ENCODE measurements at regions not wholly inside any gene's neighbourhood (a gene's known extent, or its start where the extent isn't known, plus 50 kb on each side); places are given as distances from the start of the nearest gene placed in this dataset.

DNA sequence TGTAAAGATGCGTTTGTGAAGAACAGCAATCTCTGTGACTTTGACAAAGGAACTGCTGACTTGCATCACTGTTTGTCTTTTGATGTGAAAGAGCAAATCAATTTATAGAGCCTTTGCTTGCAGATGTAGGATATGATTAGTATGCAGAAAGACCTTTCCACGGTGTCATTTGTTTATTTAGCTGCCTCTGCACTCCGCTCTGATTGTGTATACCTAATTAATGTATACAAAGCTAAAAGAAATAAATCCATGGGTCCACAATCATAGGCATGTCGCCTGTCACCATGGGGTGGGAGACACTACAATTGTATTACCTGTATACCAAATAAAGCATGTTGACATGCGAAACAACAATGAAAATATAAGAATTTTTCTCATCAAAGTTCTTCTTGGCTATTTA, 410.7 kb downstream of the MZT1 start:
- DNase-seq = no peak

DNA sequence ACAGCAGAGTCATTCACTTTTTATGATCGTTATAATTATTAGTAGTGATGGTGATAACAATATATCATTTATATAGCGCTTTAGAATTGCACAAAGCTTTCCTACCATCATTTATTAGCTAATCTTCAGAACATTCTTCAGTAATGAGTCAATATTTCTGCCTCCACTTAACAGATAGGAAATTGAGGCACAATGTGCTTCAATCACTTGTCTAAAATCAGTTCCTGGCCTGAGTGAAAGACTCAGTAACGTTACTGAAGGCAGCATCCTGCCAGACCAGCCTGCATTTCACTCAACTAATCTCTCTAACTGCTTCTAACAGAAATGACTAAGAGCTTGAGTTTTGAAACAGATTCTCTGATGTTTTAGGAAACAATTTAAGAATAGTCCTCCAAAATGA, 412.1 kb downstream of the MZT1 start:
- DNase-seq = no peak

DNA sequence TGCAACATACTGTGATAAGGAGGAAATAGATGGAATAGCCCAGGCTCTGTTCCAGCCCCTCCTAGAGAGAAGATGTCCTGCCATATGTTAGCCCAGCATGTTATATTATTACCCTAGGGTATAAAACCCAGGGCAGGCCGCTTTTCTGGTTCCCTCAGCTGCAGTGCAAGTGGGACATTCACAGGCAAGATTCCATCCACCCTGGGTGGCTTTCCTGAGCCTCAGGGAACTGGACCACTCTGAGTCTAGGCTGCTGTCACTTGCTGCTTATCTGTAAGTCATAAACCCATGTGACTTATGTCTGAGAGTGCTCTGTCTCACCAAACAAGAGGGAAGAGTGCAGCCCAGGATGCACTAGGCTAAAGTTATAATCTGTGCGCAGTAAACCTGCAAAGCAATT, 413.2 kb downstream of the MZT1 start:
- DNase-seq = no peak

DNA sequence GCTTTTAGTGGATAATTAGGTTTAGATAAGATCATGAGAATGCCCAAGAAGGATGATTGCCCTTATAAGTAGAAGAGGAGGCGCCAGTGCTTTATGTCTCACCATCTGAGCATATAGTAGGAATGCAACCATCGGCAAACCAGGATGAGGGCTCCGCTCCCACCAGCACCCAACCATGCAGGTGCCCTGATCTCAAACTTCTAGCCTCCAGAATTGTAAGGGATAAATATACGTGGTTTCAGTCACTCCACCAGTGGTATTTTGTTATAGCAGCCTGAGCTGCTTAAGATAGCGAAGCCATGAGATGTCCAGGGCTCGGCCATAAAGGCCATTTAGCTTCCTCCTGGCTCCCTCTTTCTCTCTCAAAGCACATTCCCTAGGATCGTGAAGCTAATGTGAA, 413.9 kb downstream of the MZT1 start:
- DNase-seq = no peak

DNA sequence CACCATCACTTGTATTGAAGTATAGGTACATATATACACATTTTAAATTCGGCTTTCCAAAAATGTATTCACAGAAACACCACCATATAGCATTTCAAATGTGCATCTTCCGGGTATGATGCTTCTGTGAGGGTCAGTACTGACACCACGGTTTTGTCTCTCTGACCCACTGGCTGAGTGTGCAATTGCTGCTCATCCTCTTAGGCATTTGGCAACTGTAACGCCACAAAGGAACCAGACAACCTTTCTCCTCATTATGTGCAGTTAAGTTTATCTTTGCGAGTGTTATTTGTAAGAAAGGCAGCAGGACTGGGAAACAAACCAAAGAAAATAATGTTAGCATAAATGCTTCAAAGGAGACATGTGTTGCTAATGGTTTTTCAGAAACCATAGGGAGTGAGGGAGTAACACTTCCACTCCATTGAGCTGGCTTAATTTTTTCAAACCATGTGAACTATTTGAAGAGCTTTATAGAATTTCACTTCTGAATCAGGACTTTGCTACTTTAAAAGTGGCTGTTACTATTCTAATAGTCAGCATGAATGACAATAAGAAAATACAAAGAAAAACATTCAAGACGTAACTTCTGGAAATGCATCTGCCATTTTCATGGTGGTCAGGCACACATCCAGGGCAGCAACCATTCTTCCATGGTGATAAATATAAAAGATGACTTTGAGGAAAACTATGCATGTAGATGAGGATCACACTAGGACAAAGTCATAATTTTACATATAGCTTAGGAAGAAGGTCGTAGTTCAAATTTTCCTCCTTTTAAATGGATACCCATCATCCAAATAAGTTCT, 423.3 kb downstream of the MZT1 start:
- DNase-seq = no peak

DNA sequence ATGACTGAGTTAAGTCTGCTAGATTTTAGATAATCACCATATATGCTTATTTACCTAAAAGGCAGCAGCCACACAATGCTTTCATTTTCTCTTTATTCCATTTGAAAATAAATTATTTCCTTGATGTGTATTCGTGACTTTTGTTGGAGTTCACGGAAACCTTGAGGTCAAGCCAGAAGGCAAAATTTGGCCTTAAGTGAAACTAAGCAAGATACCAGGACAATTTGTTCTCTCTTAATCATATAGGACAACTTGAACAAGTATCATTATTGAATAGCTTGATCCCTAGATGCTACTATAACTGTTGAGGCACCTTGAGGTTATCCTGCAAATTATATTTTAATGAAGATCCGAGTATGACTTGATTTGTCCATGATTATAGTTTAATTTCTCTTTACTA, 429.2 kb upstream of the DACH1 start:
- DNase-seq = no peak

DNA sequence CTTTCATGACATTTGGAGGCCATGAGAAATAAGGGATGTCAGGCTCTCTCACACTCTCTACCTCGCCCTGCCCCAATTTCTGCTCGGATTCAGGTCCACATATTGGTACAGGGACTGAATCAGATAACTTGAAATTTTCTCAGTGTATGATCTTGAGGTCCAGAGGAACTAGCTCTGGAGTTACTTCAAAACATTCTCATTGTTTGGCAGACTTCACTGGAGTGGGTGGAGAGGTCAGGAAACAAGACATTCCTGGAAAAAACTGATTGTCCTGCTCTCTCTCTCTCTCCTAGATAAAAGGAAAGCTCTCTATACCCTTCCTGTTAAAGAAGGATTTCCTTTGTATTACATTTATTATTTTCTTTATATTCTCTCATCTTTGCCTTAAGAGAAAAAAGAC, 428.1 kb upstream of the DACH1 start:
- no peak for DNase-seq

DNA sequence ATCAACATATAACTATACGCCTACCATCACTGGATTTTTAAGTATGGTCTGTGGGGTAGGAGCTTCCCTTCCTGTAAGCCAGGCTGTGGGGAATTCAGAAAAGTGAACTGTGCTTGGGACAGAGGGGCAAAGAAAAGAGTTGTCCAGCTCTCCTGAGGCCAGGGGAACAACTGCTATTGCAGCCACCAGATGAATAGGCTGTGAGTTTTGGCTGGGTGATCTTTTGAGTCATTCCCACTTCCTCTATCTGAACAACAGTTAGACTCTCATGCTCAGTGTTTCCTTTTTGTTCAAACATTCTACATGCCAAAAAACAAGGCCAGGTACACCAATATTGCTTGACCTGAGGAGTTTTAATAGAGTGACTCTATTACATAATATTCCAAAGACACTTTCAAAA, 426.2 kb upstream of the DACH1 start:
- no peak for DNase-seq

DNA sequence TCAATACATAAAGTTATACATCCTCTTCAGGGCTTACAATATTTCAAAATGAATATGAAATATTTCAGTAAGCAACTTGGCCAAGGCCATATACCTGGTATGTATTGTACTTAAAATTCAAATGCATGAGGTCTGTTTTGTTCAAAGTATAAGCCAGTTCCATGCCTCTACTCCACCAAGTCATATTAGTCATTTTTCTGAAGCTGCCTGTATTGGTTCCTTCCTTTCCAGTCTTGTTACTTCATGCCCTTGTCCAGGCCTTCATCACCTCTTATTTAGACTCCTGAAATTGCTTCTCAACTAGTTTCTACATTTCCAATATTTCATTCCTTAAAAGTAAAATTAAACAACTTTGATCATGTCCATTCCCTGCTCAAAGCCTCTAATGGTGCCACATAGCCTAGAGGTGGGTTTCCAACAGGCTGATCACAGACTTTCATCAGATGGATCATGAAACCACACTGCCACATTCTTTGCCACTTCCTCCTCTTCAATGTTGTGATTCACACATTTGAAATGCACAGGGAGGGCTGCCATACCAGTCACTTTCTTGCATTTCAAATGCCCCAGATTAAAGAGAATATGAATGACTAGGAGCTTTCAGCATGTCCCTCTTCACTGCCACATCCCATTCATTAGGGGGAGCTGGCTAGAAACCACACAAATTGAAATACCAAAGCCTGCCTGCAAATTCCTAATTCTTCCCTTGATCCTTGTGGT, 424.1 kb upstream of the DACH1 start:
- no peak for DNase-seq

DNA sequence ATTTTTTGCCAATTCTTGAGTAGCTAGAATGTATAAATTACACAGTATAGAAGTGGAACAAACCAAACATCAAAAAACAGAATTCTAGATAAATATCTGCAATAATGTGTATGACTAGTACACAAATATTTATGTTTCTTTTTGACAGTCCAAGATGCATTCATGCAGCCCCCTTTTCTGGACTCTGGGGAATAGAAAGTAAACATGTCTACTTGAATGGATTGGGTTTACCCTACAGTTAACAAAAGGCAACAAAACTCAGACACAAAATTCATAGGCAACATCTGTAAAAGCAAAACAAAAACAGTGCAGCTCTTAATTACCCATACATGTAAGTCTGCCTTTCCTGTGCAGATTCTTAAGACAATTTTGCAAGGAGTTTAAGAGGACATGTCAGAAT, 419.4 kb upstream of the DACH1 start:
- DNase-seq = no peak

DNA sequence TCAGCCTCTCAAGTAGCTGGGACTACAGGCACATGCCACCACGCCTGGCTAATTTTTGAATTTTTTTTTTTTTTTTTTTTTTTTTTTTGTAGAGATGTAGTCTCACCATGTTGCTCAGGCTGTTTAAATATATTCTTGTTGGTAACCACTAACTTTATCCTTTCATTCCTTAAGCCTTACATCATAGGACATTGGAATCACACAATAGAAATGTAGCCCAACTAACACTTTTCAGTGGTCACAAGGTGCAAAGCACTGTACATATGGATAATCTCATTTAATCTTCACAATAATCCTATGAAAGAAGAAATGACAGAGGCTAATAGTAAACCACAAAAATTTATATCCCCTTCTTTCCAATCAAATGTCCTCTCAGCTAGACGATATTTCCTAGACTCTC, 417.8 kb upstream of the DACH1 start:
- DNase-seq = no peak

DNA sequence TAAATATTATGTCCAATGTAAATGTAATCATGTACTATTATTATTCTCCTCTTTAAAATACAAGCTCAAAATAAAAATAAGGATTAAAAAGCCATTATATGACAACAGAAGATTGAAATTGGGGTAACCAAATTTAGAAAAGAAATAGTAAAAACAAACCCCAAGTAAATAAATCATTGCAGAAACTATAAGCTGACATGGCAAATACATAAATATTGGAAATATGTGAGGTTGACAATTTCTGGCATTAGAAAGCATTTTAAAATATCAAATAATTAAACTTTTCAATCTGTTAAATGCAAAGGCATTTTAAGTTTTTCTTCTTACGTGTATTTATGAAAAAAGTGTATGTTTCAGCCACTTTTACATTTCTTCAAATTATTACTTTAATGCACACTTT, 394.7 kb upstream of the DACH1 start:
- DNase-seq = no peak

DNA sequence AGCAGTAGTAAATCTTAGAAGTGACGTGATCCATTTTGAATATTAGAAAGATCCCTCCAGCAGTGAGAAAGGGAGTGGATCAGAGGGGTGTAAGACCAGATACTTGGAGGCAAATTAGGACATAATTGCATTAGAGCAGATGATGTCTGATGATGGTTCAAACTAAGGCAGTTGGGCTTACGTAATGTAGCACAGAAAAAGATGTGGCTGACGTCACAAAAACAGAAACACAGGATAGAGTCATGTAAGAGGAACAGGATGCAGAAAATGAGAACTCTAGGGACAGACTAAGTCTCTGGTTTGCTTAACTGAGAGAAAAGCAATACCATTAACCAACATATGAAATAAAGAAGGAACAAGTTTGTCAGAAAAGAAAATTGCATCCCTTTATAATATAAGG, 392.5 kb upstream of the DACH1 start:
- DNase-seq = no peak

DNA sequence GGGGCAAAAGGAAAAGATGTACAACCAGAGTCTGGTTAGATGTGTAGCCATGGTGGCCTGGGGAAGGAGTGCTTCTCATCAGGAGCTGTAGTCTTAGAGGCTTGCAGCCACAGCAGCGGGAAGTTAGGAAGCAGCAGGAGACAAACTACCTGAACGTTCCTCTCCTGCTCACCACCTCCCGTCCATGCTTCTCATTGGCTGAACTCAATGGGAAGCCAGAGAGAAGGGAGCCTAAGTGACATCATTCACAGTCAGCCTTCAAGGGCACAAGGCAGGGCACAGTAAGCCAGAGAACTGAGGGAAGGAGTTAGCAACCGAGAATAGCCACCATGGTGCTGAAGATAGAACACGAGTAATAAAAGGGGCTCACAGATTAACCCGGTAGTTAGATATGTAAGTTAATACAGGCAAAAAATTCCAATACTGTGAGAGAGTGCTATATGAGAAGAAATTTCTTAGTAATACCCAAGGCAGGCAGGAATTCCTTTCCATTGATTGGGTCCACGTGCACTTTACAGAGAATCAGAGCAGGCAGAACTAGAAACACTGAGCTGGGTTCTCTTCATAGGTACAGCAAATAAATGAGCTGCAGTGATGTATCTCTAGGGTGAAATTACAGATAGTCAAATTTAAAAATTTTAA, 391.5 kb upstream of the DACH1 start:
- no peak for DNase-seq

DNA sequence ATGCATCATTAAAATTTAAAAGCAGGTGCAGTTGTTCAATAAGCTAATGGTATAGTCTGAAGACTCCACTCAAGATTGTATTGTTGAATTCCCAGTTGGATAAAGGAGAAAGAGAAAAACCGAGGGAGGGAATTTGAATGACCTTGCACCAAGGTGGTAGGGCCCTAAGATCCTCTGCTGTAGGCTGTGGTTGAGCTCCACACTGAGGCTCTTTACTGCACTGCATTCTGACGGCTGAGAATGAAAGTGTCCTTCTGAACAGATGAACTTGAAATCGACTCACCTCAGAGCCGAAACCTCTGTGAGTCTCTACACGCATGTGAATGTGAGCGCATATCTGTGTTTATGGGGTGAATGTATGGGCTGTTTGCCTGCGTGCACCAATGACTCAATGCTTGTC, 388.9 kb upstream of the DACH1 start:
- DNase-seq = no peak

DNA sequence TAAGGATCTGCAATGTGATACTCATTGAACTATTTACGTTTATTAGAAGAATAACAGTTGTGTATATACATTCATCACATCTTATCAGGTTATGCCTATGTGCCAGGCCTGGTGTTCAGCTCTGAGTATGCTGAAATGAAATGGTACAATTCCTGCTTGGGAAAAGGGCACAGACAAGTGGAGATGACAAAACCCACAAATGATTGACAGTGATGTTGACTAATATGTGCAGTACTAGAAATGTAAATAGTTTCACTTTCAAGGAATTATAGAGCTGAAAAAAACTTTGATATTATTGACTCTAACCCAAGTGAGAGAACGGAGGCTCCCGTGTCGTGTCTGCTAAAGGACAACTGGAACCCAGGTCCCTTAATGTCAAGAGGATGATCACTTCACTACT, 386.8 kb upstream of the DACH1 start:
- no peak for DNase-seq

DNA sequence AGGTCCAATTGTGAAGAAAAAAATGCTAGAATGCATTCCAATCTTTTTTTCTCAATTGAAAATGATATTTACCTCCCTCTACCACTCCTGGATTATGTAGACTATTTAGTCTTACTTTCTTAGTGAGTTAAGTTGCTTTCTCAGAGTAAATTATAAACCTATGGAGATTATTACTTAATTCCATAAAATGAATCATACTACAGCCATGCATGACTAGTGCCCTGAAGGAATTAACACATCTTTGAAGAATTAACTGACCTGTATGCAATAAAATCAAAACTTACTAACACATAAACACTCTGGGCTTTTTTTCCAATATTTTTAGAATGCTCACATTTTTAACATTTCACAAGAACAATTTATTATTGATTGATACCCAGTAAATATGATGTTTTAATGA, 379.4 kb upstream of the DACH1 start:
- DNase-seq = no peak

DNA sequence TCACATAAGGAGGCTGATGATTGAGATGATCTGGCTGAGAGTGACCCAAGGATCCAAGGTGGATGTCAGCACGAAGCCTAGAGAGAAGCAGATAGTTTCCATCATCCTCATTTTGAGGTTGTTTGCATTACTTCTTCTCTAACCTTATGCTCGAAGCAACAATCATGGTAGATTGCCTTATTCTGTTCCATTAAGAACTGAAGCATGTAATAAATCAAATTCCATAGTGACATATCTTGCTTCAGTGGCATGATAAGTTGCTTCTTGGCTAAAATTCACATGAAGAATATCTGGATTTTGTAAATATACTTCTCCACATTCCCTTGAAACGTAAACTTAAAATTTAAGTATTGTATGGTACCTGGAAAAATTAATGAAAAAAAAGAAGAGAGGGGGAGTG, 377.8 kb upstream of the DACH1 start:
- no peak for DNase-seq

DNA sequence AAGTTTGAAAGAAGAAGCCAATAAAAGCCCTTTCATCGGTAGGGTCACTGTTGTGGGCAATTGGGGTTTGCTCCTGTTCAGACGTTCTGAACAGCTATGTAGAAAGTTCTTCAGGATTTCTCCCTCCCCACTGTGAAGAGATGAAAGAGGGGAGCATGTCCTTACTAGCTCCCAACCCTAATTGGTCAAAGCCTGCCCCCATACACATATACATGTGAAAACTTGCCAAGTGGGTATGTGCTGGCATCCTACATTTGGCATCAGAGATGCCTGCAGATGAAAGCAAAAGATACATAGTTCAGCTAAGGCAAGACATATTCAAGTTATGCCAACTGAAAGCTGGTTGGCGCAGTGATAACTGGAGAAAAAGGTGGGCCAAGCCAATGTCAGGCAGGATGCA, 363.1 kb upstream of the DACH1 start:
- DNase-seq = no peak

DNA sequence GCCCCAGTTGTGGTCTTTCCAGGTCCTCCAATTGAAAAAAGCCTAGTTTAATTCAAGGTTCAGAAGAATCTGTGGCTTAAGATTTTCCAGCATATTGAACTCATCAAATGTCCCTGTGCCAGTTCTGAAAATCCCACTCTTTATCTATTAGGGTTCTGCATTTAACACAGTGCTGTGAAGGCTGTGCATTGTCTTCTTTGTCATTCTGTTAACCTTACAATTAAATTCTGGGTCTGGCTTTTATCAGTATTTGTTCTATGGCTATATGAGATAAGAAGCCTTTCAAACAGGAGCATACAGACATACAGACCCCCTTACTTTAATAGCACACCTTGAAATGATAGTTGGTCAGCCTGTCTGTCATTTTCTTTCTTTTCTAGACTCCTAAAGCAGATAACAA, 362.1 kb upstream of the DACH1 start:
- DNase-seq = no peak

DNA sequence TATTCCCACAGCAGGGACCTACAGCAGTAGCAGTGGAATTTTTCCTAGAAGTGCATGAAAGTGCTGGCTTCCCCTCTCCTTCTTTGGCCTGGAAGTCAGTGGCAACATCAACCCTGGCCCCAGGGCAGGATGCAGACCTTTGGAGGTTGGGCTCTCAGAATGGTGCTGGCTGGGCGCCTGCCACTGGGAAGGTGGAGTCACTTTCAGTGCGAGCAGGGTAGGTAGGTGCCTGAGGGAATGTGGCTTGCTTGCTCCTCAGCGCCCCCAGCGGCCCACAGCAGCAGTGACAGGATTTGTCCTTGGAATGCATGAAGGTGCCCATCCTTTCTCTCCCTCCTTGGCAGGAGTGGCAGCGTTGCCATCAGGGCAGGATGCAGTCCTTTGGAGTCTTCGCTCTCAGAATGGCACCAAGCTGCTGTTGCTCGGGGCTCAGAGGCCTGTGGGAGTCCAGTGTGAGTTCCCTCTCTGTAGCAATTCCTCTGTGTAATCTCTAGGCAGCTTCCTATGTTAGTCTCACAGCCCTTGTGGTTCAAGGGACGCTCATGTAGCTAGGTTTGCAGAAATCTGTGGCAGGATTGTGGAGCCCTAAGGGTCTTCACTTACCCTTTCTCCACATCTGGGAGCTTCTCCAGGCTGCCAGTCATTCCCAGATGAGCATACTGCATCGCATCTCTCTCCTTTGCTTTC, 354.4 kb upstream of the DACH1 start:
- no peak for DNase-seq

DNA sequence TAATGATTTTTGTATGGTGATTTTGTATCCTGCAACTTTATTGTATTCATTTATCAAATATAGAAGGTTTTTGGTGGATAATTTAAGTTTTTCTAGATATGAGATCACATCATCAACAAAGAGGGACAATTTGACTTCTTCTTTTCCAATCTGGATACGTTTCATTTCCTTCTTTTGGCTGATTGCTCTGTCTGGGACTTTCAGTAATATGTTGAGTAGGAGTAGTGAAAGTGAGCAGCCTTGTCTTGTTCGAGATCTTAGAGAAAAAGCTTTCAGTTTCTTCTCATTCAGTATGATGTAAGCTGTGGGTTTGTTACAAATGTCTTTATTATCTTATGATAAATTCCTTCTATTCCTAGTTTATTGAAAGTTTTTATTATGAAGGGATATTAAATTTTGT, 352.0 kb upstream of the DACH1 start:
- no peak for DNase-seq

DNA sequence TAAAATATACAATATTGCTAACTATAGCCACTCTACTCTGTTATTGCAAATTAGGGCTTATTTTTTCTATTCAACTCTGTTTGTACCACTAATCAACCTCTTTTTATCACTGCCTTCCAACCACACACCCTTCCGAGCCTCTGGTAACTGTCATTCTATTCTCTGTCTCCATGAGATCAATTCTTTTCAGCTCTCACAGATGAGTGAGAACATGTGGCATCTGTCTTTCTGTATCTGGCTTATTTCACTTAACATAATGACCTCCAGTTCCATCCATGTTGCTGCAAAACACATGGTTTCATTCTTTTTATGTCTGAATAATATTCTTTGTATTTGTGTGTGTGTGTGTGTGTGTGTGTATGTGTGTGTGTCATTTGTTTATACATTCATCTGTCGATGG, 350.1 kb upstream of the DACH1 start:
- no peak for DNase-seq

All from femur (tissue), 1 donor.